ENCODE measurements at regions not wholly inside any gene's neighbourhood (a gene's known extent, or its start where the extent isn't known, plus 50 kb on each side); places are given as distances from the start of the nearest gene placed in this dataset.

DNA sequence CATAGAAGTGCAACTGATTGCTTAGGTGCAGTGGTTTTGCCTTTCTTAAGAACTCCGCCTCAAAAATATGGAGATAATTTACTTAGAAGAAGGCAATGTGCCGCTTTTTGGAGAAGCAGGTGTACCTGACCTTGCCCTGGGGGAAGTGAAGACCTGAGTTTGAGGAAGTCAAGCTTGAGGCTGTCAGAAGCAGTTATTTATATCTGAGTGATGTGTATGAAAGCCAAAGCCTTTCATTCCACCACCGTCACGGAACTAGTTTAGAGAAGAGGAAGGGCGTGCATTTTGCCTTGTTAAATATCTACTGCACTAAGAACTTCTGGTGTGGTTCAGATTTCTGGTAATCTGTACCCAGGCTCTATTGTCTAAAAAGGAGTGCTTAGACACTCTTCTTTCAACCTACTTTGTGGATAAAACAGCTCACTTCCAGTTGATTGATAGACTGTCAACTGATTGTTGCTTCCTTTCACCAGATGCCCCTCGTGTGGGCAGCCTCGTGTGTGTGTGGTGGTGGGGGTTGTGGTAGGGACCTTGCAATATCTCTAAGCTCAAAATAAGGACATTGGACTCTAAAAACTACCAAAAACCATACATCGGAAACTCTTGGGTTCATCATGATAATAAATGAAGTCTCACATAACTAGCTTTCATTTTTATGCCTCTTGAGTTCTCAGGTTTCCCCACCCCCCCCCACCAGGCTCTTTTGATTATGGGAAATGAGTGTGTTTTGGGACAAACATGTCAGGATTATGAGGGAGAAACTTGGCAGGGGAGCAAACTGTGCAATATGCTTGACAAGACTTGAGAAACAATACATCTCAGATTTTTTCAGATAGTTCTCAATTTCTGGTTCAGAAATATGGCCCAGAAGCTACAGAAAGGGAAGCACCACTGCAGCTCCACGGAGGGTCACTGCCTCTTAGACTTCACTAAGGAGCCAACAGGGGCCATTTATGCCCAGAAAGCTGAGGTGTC lies 78.6 kb downstream of the ARF6 start (continued):
- TF ChIP-seq HDAC6 (IDR thresholded peaks at IDR 0.05; ENCODE audit: low read depth, low read length) (no peak), RFX5 (IDR thresholded peaks at IDR 0.05; ENCODE audit: borderline replicate concordance, low read depth, low read length) (no peak), GABPA (IDR thresholded peaks at IDR 0.05; ENCODE audit: borderline replicate concordance, insufficient read depth, low read length) (no peak), KDM4A (IDR thresholded peaks at IDR 0.05; ENCODE audit: low read depth, low read length, severe bottlenecking) (no peak), TAF7 (optimal IDR thresholded peaks at IDR 0.05; ENCODE audit: borderline replicate concordance, low read depth, low read length) (no peak), RAD21 (IDR thresholded peaks at IDR 0.05 in 1 of 2, conservative IDR thresholded peaks at IDR 0.05 in 1 of 2; ENCODE audit: low read depth in 2 of 2, low read length in 2 of 2) (no peak), BCL11A (IDR thresholded peaks at IDR 0.05; ENCODE audit: low read depth in 2 of 2, low read length in 2 of 2) (no peak), RNF2 (IDR thresholded peaks at IDR 0.05; ENCODE audit: borderline replicate concordance, low read depth, low read length, missing control alignments, poor library complexity, severe bottlenecking) (no peak), RBBP5 (IDR thresholded peaks at IDR 0.05; ENCODE audit: borderline replicate concordance, low read depth, low read length) (no peak)

All from H1 (cell line).